ENCODE measurements at regions not wholly inside any gene's neighbourhood (a gene's known extent, or its start where the extent isn't known, plus 50 kb on each side); places are given as distances from the start of the nearest gene placed in this dataset.

GRCh38 chr7:51778121-51778520 is 461.5 kb upstream of the COBL start:
- peak; percentile 11 for DNase-seq

DNA sequence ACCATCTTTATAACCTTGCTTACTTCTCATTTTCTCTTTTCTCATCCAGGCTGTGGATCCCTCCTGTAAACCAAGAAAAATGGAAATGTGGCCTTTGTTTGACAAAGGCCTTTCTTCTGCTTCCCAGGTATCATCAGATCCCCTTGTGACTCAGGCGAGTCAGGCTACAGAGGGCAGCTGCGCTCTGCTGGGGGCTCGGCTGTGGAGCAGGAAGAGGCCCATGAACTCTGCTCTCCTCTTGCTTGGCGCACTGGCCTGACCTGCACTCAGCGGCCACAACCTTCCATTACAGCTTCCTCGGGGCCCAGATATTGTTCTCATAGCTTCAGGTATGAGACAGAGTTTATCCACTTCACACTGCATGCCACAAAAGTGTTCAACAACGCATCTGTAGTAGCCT is 457.6 kb upstream of the COBL start:
- DNase-seq: no peak

- no peak for DNase-seq
Measured at GRCh38 chr7:51772190-51772589, 455.6 kb upstream of the COBL start.

- no peak for DNase-seq
Measured at GRCh38 chr7:51764976-51765375, 448.4 kb upstream of the COBL start.

DNA sequence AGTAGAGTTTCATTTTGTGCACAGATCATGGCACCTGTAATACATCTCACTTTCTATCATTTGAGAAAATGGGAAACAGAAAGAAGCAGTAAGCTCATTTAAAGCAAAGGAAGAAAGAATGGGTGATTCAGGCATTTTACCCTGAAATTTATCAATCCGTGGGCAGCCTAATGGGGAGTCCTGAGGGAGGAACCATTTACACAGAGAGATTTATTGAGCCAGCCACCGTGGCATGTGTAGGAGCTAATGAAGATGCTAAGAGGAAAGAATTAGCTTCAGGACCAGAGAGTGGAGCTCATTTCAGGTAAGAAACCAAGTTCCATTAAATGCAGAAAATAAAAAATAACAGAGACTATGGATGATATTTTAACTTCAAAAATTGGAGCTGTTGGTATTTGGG is 443.4 kb upstream of the COBL start:
- DNase-seq: no peak

DNA sequence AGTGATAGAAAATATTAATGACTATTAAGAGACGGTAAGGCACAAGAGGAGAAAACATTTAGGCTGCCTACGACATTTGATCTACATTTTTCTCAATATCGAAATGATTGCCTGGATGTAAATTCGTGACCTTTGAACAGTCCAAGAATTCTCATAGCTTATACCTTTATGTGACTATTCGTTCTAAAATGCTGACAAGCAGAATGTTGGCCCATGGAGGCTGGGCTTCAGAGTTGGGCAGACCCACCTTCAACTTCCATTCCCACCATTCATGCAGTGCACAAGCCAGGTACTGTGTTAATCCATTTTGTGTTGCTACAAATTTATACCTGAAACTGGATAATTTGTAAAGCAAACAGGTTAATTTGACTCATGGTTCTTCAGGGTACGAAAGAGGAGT is 441.4 kb upstream of the COBL start:
- DNase-seq: no peak

- no peak for DNase-seq
Measured at GRCh38 chr7:51732951-51733350, 416.3 kb upstream of the COBL start.

GRCh38 chr7:51732116-51732515 is 415.5 kb upstream of the COBL start:
- no peak for DNase-seq

DNA sequence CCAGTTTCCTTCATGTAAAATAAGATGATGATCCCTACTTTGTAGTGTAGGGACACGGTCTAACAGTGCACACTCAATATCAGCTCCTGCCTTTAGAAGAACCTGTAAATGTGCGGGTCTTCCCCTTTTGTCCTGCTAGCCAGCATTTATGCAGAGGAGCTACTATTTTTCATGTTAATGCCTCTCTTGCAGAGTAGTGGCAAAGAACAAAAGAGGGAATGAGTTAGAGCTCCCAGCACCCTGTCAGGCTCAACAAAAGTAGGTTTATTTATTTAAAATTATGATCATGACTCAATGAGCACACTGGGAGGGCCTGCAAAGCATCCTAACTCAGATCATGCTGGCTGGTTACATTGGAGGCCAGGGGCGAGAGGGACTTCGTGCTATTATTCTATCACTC is 414.5 kb upstream of the COBL start:
- DNase-seq: no peak

DNA sequence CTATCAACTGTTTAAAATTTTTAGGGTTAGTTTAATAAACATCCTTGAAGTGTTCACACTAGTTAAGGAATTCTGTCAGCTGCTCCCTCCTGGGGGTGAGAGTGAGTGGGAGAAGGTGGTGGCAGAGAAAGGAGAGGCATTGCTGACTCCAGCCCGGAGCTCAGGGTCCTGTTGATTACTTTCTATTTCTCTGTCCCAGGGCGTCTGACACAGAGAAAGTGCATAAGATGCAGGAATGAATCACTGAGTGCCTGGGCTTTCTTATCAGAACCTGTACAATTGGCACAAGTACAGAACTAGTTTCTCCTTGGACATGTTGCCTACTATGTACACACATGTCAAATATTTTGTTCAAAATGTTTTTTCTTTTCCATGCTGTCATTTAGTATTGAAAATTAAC is 410.8 kb upstream of the COBL start:
- DNase-seq: no peak

DNA sequence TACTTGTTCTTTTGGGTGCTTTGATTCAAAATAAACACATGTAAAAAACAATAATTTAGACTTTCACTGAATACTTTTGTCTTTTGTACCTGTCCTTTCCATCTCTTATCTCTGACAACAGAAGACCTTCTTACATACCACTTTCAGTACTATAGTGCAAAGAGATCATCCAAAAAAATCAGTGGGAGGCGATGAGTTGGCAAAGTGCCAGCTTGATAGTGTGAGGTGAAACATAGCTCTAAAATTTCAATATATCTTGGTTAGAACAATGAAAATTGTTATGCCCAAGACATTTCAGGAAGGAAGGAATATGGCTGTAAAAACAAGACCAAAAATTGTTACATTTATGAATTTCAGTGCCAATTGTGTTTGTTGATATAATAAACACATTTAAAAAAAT is 390.2 kb upstream of the COBL start:
- no peak for DNase-seq

DNA sequence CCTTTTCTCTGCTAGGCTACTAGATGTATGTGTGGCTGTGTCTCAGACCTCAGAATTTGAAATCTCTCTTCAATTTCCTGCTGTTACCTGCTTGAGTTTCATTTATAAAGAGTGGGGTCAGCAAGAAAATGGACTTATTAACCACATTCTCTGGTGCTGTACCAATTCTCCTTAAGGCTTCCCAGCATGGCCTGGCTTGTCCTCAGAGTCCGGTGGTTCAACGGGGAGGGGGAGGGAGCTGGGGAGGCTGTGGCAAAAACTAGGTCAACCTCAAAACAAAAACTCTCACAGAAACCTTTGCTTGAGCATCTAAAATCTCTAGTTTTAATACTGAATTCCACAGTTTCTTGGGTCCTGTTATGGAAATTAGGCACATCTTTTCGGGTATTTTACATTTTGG is 389.1 kb upstream of the COBL start:
- no peak for DNase-seq

DNA sequence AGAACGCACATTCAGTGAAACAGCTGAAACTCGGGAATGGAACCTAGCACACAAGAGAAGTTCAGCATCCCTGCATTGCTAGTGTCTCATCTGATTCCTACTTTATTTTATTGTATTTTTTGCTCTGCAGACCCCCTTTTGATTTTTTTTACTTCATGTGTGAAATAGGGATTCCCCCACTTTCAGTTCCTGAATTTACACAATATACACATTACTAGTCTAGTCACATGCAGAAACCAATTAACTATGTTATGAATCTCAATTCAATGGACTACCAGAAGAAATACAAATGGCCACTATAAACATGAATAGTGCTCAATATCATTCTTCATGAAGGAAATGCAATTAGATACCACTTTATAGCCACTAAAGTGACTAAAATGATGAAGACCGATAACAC is 386.1 kb upstream of the COBL start:
- no peak for DNase-seq

DNA sequence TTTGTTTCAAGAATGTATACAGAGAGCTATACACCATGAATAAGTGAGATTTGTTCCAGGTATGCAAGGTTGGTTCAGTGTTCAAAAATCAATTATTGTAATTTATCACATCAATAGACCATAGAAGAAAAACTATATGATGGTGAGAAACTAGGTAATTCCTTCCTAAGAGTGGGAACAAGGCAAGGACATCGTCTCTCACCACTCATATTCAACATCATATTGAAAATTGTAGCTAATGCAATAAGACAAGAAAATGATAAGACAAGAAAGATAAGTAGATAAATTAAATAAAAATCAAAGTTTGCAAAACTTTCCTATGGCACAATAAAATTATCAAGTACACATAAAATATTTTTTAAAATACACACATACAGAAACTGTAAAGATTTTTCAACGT is 385.3 kb upstream of the COBL start:
- DNase-seq: no peak

DNA sequence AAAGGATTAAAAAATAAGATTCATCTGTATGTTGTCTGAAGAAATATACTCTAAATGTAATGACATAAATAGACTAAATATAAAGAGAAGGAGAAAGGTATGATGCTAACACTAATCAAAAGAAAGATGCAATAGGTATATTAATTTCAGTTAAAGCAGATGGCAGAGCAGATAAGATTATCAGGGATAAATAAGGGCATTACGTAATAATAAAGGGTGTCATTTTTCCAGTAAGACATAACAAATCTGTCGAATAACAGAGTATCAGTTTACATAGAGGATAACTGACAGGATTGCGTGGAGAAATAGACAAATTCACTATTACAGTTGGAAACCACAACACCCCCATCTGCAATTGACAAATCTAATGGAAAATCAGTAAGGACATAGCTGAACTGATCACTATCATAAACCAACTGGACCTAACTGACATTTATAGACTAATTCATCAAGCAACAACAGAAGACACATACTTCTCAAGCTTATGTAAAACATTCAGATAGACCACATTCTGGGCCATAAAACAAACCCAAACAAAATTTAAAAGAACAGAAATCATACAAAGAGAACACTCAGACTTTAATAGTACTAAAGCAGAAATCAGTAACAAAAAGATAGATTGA is 384.1 kb upstream of the COBL start:
- DNase-seq: no peak

DNA sequence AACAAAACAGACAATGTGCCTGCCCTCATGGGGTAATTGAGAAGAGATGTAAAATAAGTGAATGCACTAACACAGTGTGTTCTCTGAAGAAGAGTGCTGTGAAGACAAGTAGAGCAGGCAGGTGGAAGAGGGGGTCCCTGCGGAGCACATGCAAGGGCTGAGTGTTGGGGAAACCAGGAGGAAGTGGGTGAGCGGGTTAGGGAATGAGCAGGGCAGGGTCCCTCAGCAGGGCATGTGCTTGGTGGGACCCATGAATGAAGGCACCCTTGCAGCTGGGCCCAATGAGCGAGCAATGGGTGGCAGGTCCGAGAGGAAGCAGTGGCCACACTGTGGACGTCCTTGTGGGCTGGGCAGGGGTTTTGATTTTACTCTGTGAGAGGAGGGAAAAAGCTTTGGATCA is 376.6 kb upstream of the COBL start:
- DNase-seq: no peak

GRCh38 chr7:51689547-51689946 is 372.9 kb upstream of the COBL start:
- DNase-seq: no peak

- no peak for DNase-seq
Measured at GRCh38 chr7:51685794-51686193, 369.2 kb upstream of the COBL start.

GRCh38 chr7:51680594-51681399 is 364.2 kb upstream of the COBL start:
- DNase-seq: no peak

DNA sequence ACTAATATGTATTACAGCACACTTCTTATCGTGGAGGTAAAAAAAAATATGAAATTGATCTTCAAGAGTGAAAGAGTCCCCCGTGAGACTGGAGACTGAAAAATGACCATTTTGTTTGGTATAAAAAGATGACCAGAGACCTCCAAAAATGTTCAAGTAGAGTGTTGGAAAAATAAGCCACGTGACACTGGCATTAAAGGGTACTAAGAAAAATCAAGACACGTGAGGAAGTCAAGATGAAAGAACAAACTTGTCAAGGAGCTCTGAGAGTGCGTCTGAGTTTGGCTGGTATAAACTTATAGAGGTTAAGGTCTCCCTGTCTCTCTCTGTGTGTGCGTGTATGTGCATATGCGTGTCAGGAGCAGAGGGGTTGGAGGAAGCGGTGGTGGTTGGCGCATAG is 362.7 kb upstream of the COBL start:
- no peak for DNase-seq

DNA sequence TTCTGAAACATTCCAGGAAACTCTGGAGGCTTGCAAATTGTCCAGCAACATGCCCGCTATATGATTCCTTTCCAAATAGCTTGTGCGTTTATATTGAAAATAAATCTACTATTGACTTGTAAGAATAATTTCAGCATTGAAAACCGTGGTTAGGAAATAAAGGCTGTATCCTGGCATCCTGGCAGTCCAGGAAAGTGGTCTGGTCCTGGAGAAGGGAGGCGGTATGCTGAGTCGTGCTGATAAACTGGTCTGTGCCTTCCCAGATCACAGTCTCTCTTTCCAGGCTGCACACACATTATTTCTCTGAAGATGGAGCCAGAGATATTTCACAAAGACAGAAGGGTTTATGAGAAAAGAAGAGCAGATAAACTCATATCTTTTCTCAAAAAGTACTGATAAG is 350.1 kb upstream of the COBL start:
- no peak for DNase-seq

DNA sequence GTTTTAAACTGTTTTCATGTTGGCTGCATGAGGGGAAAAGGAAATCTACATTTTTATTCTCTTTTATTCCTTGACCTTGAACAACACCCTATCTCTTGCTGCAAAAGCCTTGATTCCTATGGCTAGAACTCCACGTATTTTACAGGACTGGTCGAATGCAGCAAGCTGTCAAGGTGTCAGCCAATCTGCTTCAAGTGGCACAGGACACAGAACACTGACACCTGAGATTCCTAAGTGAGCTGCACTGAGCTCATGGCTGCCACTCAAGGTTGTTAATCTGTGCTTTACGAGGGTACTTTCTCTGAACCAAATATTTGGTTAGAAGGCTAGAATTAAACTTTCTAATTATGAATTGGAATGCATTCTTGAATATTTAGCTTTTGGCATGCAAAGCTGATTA is 349.7 kb upstream of the COBL start:
- no peak for DNase-seq

GRCh38 chr7:51665045-51665780 is 348.6 kb upstream of the COBL start:
- DNase-seq: no peak

GRCh38 chr7:51660516-51660915 is 343.9 kb upstream of the COBL start:
- DNase-seq: no peak

Measured in hindlimb muscle (tissue), 1 donor.